ENCODE measurements at regions not wholly inside any gene's neighbourhood (a gene's known extent, or its start where the extent isn't known, plus 50 kb on each side); places are given as distances from the start of the nearest gene placed in this dataset.

DNA sequence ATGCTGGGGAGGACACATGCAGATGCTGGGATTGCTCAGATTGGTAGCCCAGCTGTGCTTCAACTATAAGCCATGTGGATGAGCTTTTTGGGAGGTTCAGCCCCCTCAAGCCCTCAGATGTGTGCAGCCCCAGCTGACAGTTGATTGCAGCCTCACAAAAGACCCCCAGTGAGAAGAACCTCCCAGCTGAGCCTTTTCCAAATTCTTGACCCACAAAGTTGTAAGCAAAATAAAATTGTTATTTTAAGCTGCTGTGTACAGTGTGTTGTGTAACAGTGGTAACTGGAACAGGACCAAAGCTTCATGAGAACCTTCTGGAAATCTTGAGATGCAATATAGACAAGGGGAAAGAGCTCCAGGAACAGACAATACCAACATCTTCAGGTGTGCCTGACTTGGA is 156.8 kb upstream of the IRX3 start:
- TF ChIP-seq TAF1 (IDR thresholded peaks at IDR 0.05; ENCODE audit: borderline replicate concordance, insufficient read depth, low read length) (no peak), POLR2AphosphoS5 (IDR thresholded peaks at IDR 0.05; ENCODE audit: low read depth, low read length) (no peak), SIN3A (IDR thresholded peaks at IDR 0.05; ENCODE audit: borderline replicate concordance, insufficient read depth, low read length) (no peak), FOXP2 (optimal IDR thresholded peaks at IDR 0.05; ENCODE audit: borderline replicate concordance, extremely low read depth, extremely low read length, insufficient read depth) (no peak)
- TF ChIP-seq, protein P1, sequence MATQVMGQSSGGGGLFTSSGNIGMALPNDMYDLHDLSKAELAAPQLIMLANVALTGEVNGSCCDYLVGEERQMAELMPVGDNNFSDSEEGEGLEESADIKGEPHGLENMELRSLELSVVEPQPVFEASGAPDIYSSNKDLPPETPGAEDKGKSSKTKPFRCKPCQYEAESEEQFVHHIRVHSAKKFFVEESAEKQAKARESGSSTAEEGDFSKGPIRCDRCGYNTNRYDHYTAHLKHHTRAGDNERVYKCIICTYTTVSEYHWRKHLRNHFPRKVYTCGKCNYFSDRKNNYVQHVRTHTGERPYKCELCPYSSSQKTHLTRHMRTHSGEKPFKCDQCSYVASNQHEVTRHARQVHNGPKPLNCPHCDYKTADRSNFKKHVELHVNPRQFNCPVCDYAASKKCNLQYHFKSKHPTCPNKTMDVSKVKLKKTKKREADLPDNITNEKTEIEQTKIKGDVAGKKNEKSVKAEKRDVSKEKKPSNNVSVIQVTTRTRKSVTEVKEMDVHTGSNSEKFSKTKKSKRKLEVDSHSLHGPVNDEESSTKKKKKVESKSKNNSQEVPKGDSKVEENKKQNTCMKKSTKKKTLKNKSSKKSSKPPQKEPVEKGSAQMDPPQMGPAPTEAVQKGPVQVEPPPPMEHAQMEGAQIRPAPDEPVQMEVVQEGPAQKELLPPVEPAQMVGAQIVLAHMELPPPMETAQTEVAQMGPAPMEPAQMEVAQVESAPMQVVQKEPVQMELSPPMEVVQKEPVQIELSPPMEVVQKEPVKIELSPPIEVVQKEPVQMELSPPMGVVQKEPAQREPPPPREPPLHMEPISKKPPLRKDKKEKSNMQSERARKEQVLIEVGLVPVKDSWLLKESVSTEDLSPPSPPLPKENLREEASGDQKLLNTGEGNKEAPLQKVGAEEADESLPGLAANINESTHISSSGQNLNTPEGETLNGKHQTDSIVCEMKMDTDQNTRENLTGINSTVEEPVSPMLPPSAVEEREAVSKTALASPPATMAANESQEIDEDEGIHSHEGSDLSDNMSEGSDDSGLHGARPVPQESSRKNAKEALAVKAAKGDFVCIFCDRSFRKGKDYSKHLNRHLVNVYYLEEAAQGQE (IDR thresholded peaks at IDR 0.05; ENCODE audit: insufficient read depth in 1 of 2, low read depth in 2 of 2, low read length in 2 of 2) = no peak
